HepG2 (cell line): ENCODE measurements at regions not wholly inside any gene's neighbourhood (a gene's known extent, or its start where the extent isn't known, plus 50 kb on each side); places are given as distances from the start of the nearest gene placed in this dataset.
A peak's percentile ranks its signal among the peaks of the same experiment; 100 is the strongest.

Source experiments
- BCL6 ChIP-seq: IDR thresholded peaks from 2 replicates; pipeline ENCODE4 v1.6.1; 2016; ENCODE audit warnings: missing genetic modification reagents, missing compliant biosample characterization
- KDM2A ChIP-seq: sonication (generic); formaldehyde crosslinking; IDR thresholded peaks from 2 replicates; pipeline ENCODE4 v1.4.0; 2020; ENCODE audit warnings: low read depth, missing genetic modification reagents, borderline replicate concordance
- KDM5B ChIP-seq: sonication (generic); formaldehyde crosslinking; IDR thresholded peaks from 2 replicates; pipeline ENCODE4 v1.4.0; 2020; ENCODE audit warnings: missing genetic modification reagents, mild to moderate bottlenecking, borderline replicate concordance
- KLF16 ChIP-seq, 2 experiments: sonication (generic) in 1 of 2; formaldehyde crosslinking in 1 of 2; IDR thresholded peaks; 2 replicates each; pipeline versions ENCODE4 v1.6.1 to v1.8.0; 2016 to 2023; ENCODE audit warnings: missing genetic modification reagents in 2 of 2, missing compliant biosample characterization in 1 of 2
- MED1 ChIP-seq: sonication (generic); formaldehyde crosslinking; IDR thresholded peaks from 2 replicates; pipeline ENCODE4 v1.4.0; 2020; ENCODE audit warnings: missing genetic modification reagents
- MED13 ChIP-seq: sonication (generic); formaldehyde crosslinking; IDR thresholded peaks from 2 replicates; pipeline ENCODE4 v1.5.0; 2020; ENCODE audit warnings: missing genetic modification reagents
- ONECUT2 ChIP-seq: sonication (generic); formaldehyde crosslinking; IDR thresholded peaks from 2 replicates; pipeline ENCODE4 v1.4.0; 2020; ENCODE audit warnings: missing genetic modification reagents
- PHF21A ChIP-seq: sonication (generic); formaldehyde crosslinking; IDR thresholded peaks from 2 replicates; pipeline ENCODE4 v1.5.0; 2020; ENCODE audit warnings: mild to moderate bottlenecking, missing genetic modification reagents
- PHF5A ChIP-seq: IDR thresholded peaks from one replicate; pipeline ENCODE4 v1.6.1; 2018; ENCODE audit warnings: low read depth, missing genetic modification reagents; ENCODE audit not compliant: unreplicated experiment
- RORA ChIP-seq: sonication (generic); formaldehyde crosslinking; IDR thresholded peaks from 2 replicates; pipeline ENCODE4 v1.5.0; 2020; ENCODE audit warnings: mild to moderate bottlenecking, missing genetic modification reagents, moderate library complexity
- SAFB2 ChIP-seq: sonication (generic); formaldehyde crosslinking; IDR thresholded peaks from 2 replicates; pipeline ENCODE4 v1.5.1; 2020; ENCODE audit warnings: missing genetic modification reagents, low read depth, mild to moderate bottlenecking, borderline replicate concordance
- ZBTB3 ChIP-seq: sonication (generic); formaldehyde crosslinking; IDR thresholded peaks from 2 replicates; pipeline ENCODE4 v1.4.0; 2020; ENCODE audit warnings: low read depth, mild to moderate bottlenecking, moderate library complexity, missing genetic modification reagents, borderline replicate concordance
- ZC3H13 ChIP-seq: sonication (generic); formaldehyde crosslinking; IDR thresholded peaks from 2 replicates; pipeline ENCODE4 v1.8.1; 2023; ENCODE audit warnings: mild to moderate bottlenecking, missing genetic modification reagents, moderate library complexity
- ZFX ChIP-seq: sonication (generic); formaldehyde crosslinking; IDR thresholded peaks from 2 replicates; pipeline ENCODE4 v1.4.0; 2020; ENCODE audit warnings: mild to moderate bottlenecking, low read depth, missing genetic modification reagents, moderate library complexity
- ZNF232 ChIP-seq: sonication (generic); formaldehyde crosslinking; IDR thresholded peaks from 2 replicates; pipeline ENCODE4 v1.4.0; 2020; ENCODE audit warnings: missing genetic modification reagents, borderline replicate concordance
- ZNF589 ChIP-seq: sonication (generic); formaldehyde crosslinking; conservative IDR thresholded peaks from 2 replicates; pipeline ENCODE4 v1.8.0; 2022; ENCODE audit warnings: mild to moderate bottlenecking, moderate library complexity, missing genetic modification reagents
- TF ChIP-seq, protein P1 (sequence below): sonication (generic); formaldehyde crosslinking; IDR thresholded peaks from 2 replicates; pipeline ENCODE4 v1.8.0; 2022; ENCODE audit warnings: low read depth, missing genetic modification reagents
- TF ChIP-seq, protein P2 (sequence below): sonication (generic); formaldehyde crosslinking; IDR thresholded peaks from 2 replicates; pipeline ENCODE4 v1.4.0; 2020; ENCODE audit warnings: mild to moderate bottlenecking, missing genetic modification reagents
- TF ChIP-seq, protein P3 (sequence below): sonication (generic); formaldehyde crosslinking; IDR thresholded peaks from 2 replicates; pipeline ENCODE4 v1.4.0; 2020; ENCODE audit warnings: missing genetic modification reagents, borderline replicate concordance
- TF ChIP-seq, protein P4 (sequence below): sonication (generic); formaldehyde crosslinking; conservative IDR thresholded peaks from 2 replicates; pipeline ENCODE4 v1.8.0; 2022; ENCODE audit warnings: missing genetic modification reagents

GRCh38 chr6:63410435-63411426 is 90.9 kb upstream of the LGSN start (continued):
- TF ChIP-seq ZNF589 (CRISPR knock-in tag) (no peak), ZC3H13 (CRISPR knock-in tag) (no peak), ONECUT2 (CRISPR knock-in tag) (0 out of 2 replicates have a peak, but pooled peaks have one; percentile 38), KDM5B (no peak), KDM2A (CRISPR knock-in tag) (no peak), ZFX (0 out of 2 replicates have a peak, but pooled peaks have one; percentile 13), BCL6 (CRISPR knock-in tag) (peak; percentile 86), RORA (0 out of 2 replicates have a peak, but pooled peaks have one; percentile 5), ZNF232 (CRISPR knock-in tag) (no peak), PHF5A (no peak), KLF16 (CRISPR knock-in tag; IDR thresholded peaks at IDR 0.05) (peak in 1 of 2 experiments; percentile 23; a peak in 1 of 4 replicates), PHF21A (CRISPR knock-in tag) (peak; percentile 65; the same call in 1 of the 2 replicates), SAFB2 (CRISPR knock-in tag) (no peak), MED13 (CRISPR knock-in tag) (0 out of 2 replicates have a peak, but pooled peaks have one; percentile 57), ZBTB3 (CRISPR knock-in tag) (no peak), MED1 (CRISPR knock-in tag) (peak; percentile 43; the same call in 1 of the 2 replicates)
- TF ChIP-seq, protein P1, sequence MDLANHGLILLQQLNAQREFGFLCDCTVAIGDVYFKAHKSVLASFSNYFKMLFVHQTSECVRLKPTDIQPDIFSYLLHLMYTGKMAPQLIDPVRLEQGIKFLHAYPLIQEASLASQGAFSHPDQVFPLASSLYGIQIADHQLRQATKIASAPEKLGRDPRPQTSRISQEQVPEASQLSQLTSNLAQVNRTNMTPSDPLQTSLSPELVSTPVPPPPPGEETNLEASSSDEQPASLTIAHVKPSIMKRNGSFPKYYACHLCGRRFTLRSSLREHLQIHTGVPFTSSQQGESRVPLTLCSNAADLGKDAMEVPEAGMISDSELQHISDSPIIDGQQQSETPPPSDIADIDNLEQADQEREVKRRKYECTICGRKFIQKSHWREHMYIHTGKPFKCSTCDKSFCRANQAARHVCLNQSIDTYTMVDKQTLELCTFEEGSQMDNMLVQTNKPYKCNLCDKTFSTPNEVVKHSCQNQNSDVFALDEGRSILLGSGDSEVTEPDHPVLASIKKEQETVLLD (CRISPR knock-in tag): no peak
- TF ChIP-seq, protein P2, sequence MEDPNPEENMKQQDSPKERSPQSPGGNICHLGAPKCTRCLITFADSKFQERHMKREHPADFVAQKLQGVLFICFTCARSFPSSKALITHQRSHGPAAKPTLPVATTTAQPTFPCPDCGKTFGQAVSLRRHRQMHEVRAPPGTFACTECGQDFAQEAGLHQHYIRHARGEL (CRISPR knock-in tag): no peak
- TF ChIP-seq, protein P3, sequence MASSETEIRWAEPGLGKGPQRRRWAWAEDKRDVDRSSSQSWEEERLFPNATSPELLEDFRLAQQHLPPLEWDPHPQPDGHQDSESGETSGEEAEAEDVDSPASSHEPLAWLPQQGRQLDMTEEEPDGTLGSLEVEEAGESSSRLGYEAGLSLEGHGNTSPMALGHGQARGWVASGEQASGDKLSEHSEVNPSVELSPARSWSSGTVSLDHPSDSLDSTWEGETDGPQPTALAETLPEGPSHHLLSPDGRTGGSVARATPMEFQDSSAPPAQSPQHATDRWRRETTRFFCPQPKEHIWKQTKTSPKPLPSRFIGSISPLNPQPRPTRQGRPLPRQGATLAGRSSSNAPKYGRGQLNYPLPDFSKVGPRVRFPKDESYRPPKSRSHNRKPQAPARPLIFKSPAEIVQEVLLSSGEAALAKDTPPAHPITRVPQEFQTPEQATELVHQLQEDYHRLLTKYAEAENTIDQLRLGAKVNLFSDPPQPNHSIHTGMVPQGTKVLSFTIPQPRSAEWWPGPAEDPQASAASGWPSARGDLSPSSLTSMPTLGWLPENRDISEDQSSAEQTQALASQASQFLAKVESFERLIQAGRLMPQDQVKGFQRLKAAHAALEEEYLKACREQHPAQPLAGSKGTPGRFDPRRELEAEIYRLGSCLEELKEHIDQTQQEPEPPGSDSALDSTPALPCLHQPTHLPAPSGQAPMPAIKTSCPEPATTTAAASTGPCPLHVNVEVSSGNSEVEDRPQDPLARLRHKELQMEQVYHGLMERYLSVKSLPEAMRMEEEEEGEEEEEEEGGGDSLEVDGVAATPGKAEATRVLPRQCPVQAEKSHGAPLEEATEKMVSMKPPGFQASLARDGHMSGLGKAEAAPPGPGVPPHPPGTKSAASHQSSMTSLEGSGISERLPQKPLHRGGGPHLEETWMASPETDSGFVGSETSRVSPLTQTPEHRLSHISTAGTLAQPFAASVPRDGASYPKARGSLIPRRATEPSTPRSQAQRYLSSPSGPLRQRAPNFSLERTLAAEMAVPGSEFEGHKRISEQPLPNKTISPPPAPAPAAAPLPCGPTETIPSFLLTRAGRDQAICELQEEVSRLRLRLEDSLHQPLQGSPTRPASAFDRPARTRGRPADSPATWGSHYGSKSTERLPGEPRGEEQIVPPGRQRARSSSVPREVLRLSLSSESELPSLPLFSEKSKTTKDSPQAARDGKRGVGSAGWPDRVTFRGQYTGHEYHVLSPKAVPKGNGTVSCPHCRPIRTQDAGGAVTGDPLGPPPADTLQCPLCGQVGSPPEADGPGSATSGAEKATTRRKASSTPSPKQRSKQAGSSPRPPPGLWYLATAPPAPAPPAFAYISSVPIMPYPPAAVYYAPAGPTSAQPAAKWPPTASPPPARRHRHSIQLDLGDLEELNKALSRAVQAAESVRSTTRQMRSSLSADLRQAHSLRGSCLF (CRISPR knock-in tag): peak; percentile 18; the same call in 1 of the 2 replicates
- TF ChIP-seq, protein P4, sequence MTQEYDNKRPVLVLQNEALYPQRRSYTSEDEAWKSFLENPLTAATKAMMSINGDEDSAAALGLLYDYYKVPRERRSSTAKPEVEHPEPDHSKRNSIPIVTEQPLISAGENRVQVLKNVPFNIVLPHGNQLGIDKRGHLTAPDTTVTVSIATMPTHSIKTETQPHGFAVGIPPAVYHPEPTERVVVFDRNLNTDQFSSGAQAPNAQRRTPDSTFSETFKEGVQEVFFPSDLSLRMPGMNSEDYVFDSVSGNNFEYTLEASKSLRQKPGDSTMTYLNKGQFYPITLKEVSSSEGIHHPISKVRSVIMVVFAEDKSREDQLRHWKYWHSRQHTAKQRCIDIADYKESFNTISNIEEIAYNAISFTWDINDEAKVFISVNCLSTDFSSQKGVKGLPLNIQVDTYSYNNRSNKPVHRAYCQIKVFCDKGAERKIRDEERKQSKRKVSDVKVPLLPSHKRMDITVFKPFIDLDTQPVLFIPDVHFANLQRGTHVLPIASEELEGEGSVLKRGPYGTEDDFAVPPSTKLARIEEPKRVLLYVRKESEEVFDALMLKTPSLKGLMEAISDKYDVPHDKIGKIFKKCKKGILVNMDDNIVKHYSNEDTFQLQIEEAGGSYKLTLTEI (CRISPR knock-in tag): no peak
